Right lobe of liver (tissue), 4 donors: ENCODE measurements at regions not wholly inside any gene's neighbourhood (a gene's known extent, or its start where the extent isn't known, plus 50 kb on each side); places are given as distances from the start of the nearest gene placed in this dataset.

Experiments used
- CTCF ChIP-seq, 4 donors: fragments of 200-600 bp in 3 of 4; fragments of 450-650 bp in 1 of 4; IDR thresholded peaks; one replicate each; pipeline versions ENCODE4 v1.5.1 to v1.8.0; 2016 to 2022; ENCODE audit warnings: antibody characterized with exemption in 4 of 4, mild to moderate bottlenecking in 2 of 4
- POLR2A ChIP-seq: fragments of 450-650 bp; IDR thresholded peaks from one replicate; pipeline ENCODE4 v1.6.1; 2017; ENCODE audit warnings: antibody characterized with exemption, mild to moderate bottlenecking
- donor health status: DM: no; HTN: no; CAD: no.
- donor health status: DM: no; HTN: no; CAD: no.
- donor health status: DM: no; HTN: yes; CAD: no.

GRCh38 chr12:97005174-97005573, 98.1 kb downstream of the NEDD1 start:
- TF ChIP-seq POLR2A (no peak), CTCF (IDR thresholded peaks at IDR 0.05) (no peak)
